Parathyroid adenoma (tissue), 2 donors: ENCODE measurements at regions not wholly inside any gene's neighbourhood (a gene's known extent, or its start where the extent isn't known, plus 50 kb on each side); places are given as distances from the start of the nearest gene placed in this dataset.

Experiments used
- H2AFZ ChIP-seq: fragments of 300-600 bp; sonication (generic); one replicate; pipeline ENCODE4 v1.7.0; 2017; ENCODE audit warnings: antibody characterized with exemption, mild to moderate bottlenecking
- H3K27ac ChIP-seq: fragments of 300-600 bp; sonication (generic); one replicate; pipeline ENCODE4 v1.7.0; 2017
- H3K27me3 ChIP-seq: fragments of 300-600 bp; sonication (generic); one replicate; pipeline ENCODE4 v1.7.0; 2017; ENCODE audit warnings: low read length; ENCODE audit not compliant: control insufficient read depth, insufficient read depth
- H3K36me3 ChIP-seq: fragments of 300-600 bp; sonication (generic); one replicate; pipeline ENCODE4 v1.7.0; 2017; ENCODE audit warnings: low read length; ENCODE audit not compliant: control insufficient read depth, insufficient read depth
- H3K4me1 ChIP-seq: fragments of 300-600 bp; sonication (generic); one replicate; pipeline ENCODE4 v1.7.0; 2017; ENCODE audit warnings: control low read depth
- H3K4me2 ChIP-seq: fragments of 300-600 bp; sonication (generic); one replicate; pipeline ENCODE4 v1.7.0; 2017; ENCODE audit warnings: low read length
- H3K4me3 ChIP-seq: fragments of 300-600 bp; sonication (generic); one replicate; pipeline ENCODE4 v1.7.0; 2017; ENCODE audit warnings: low read depth, low read length
- H3K79me2 ChIP-seq: fragments of 300-600 bp; sonication (generic); one replicate; pipeline ENCODE4 v1.7.0; 2017; ENCODE audit warnings: control low read depth
- H3K9ac ChIP-seq: fragments of 300-600 bp; sonication (generic); one replicate; pipeline ENCODE4 v1.7.0; 2017; ENCODE audit warnings: mild to moderate bottlenecking
- H3K9me3 ChIP-seq: fragments of 300-600 bp; sonication (generic); one replicate; pipeline ENCODE4 v1.7.0; 2017; ENCODE audit warnings: low read length; ENCODE audit not compliant: control insufficient read depth
- CTCF ChIP-seq: fragments of 300-600 bp; sonication (generic); IDR thresholded peaks from one replicate; pipeline ENCODE4 v1.7.0; 2017; ENCODE audit warnings: antibody characterized with exemption, mild to moderate bottlenecking
- donor health status: primary hyperparathyroidism.

DNA sequence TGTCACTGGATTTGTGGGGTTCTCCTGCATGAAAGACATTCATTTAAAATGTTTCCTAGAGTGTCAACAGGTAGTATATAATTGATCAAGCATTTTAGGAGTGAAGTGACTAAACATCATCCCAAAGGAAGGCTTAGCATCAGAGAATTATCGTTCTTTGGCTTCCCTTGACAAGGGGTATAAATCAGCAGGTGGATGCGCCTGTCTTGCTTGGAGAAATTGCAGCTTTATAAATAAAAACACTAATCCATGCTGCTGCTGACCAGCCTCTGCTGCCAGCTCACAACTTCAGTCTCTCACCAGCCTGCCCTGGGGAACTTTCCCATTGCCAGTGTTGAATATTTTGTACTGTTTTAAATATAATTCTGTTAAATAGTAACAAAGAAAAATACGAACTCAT, 1184.7 kb upstream of the TENM4 start:
- H3K4me1 ChIP-seq, result no peaks in the 10 kb centered on the region
- H3K27me3 ChIP-seq, result no peaks in the 10 kb centered on the region
- no peak overlapping the region for H3K4me3 ChIP-seq
- no peak overlapping the region for H2AFZ ChIP-seq
- no peak for TF ChIP-seq CTCF
- H3K27ac ChIP-seq, result no peak overlapping the region
- H3K9ac ChIP-seq, result no peak overlapping the region
- no peaks in the 10 kb centered on the region for H3K9me3 ChIP-seq
- H3K79me2 ChIP-seq, result no peaks in the 10 kb centered on the region
- no peaks in the 10 kb centered on the region for H3K36me3 ChIP-seq
- no peak overlapping the region for H3K4me2 ChIP-seq

GRCh38 chr11:80621871-80622270, 1181.0 kb upstream of the TENM4 start:
- Histone ChIP-seq H2AFZ (no peak overlapping the region), H3K79me2 (no peaks in the 10 kb centered on the region), H3K27ac (no peak overlapping the region), H3K36me3 (no peaks in the 10 kb centered on the region), H3K27me3 (no peaks in the 10 kb centered on the region), H3K4me1 (no peaks in the 10 kb centered on the region), H3K4me3 (no peak overlapping the region), H3K9ac (no peak overlapping the region), H3K9me3 (no peaks in the 10 kb centered on the region), H3K4me2 (no peak overlapping the region)
- no peak for TF ChIP-seq CTCF

DNA sequence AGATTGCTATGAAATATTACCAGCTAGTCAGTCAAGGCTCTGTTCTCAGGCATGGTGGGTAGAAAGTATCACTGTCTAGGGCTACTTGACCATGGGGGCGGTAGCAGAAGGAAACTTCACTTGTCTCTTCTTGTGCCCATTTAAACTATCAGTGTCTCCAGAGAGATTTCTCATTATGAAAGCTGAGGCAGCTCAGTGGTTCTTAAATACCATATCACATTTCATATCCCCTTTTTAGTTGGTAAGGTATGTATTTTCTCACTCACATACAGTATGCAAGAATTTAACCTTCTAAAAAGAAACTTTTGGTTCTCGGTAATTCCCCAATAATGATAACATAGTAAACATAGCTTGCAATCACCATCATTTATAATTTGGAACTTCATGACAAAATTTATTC, 1180.0 kb upstream of the TENM4 start:
- H3K9me3 ChIP-seq, result no peaks in the 10 kb centered on the region
- H3K36me3 ChIP-seq, result no peaks in the 10 kb centered on the region
- no peak overlapping the region for H3K9ac ChIP-seq
- H3K27ac ChIP-seq, result no peak overlapping the region
- H3K4me3 ChIP-seq, result no peak overlapping the region
- H3K4me2 ChIP-seq, result no peak overlapping the region
- H2AFZ ChIP-seq, result no peak overlapping the region
- TF ChIP-seq CTCF, result no peak
- no peaks in the 10 kb centered on the region for H3K4me1 ChIP-seq
- no peaks in the 10 kb centered on the region for H3K27me3 ChIP-seq
- no peaks in the 10 kb centered on the region for H3K79me2 ChIP-seq

DNA sequence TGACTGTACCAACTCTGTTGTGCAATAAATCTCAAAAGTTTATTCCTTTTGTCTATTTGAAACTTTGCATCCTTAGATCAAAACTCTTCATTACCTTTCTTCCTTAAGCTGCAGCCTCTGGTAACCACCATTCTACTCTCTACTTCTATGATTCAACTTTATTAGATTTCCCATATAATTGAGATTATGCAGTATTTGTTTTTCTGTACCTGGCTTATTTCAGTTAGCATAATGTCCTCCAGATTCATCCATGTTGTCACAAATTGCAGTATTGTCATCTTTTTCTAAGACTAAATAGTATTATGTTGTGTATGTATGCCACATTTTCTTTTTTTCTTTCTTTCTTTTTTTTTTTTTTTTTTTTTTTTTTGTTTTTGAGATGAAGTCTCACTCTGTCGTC, 1176.3 kb upstream of the TENM4 start:
- no peaks in the 10 kb centered on the region for H3K27me3 ChIP-seq
- TF ChIP-seq CTCF, result no peak

GRCh38 chr11:80616070-80616800, 1175.4 kb upstream of the TENM4 start:
- H3K27me3 ChIP-seq, result no peaks in the 10 kb centered on the region
- H3K79me2 ChIP-seq, result no peaks in the 10 kb centered on the region
- no peak for TF ChIP-seq CTCF
- H3K4me1 ChIP-seq, result no peaks in the 10 kb centered on the region
- no peaks in the 10 kb centered on the region for H3K36me3 ChIP-seq
- no peak overlapping the region for H3K4me2 ChIP-seq
- H3K27ac ChIP-seq, result no peak overlapping the region
- H3K9ac ChIP-seq, result no peak overlapping the region
- H3K4me3 ChIP-seq, result no peak overlapping the region
- no peak overlapping the region for H2AFZ ChIP-seq
- H3K9me3 ChIP-seq, result no peaks in the 10 kb centered on the region

More for the DNA sequence above, 1176.3 kb upstream of the TENM4 start:
- no peak overlapping the region for H3K4me3 ChIP-seq
- no peaks in the 10 kb centered on the region for H3K4me1 ChIP-seq
- H3K9ac ChIP-seq, result no peak overlapping the region
- H3K79me2 ChIP-seq, result no peaks in the 10 kb centered on the region
- H2AFZ ChIP-seq, result no peak overlapping the region
- no peaks in the 10 kb centered on the region for H3K36me3 ChIP-seq
- H3K27ac ChIP-seq, result no peak overlapping the region
- no peak overlapping the region for H3K4me2 ChIP-seq
- no peaks in the 10 kb centered on the region for H3K9me3 ChIP-seq
